ENCODE measurements at regions not wholly inside any gene's neighbourhood (a gene's known extent, or its start where the extent isn't known, plus 50 kb on each side); places are given as distances from the start of the nearest gene placed in this dataset.

GRCh38 chr14:45373877-45374276, 120.9 kb upstream of the MIS18BP1 start:
- no peak for TF ChIP-seq POLR2A (IDR thresholded peaks at IDR 0.05; ENCODE audit: low read depth, low read length)
- TF ChIP-seq, protein P1, sequence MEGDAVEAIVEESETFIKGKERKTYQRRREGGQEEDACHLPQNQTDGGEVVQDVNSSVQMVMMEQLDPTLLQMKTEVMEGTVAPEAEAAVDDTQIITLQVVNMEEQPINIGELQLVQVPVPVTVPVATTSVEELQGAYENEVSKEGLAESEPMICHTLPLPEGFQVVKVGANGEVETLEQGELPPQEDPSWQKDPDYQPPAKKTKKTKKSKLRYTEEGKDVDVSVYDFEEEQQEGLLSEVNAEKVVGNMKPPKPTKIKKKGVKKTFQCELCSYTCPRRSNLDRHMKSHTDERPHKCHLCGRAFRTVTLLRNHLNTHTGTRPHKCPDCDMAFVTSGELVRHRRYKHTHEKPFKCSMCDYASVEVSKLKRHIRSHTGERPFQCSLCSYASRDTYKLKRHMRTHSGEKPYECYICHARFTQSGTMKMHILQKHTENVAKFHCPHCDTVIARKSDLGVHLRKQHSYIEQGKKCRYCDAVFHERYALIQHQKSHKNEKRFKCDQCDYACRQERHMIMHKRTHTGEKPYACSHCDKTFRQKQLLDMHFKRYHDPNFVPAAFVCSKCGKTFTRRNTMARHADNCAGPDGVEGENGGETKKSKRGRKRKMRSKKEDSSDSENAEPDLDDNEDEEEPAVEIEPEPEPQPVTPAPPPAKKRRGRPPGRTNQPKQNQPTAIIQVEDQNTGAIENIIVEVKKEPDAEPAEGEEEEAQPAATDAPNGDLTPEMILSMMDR (conservative IDR thresholded peaks at IDR 0.05; ENCODE audit: low read depth, low read length): no peak
- no peak for TF ChIP-seq RCOR1 (IDR thresholded peaks at IDR 0.05; ENCODE audit: insufficient replicate concordance, low read length)
- no peak for TF ChIP-seq CEBPB (IDR thresholded peaks at IDR 0.05; ENCODE audit: low read depth, low read length)
- TF ChIP-seq MXI1 (IDR thresholded peaks at IDR 0.05; ENCODE audit: borderline replicate concordance, low read depth, low read length): no peak
- TF ChIP-seq RFX5 (IDR thresholded peaks at IDR 0.05; ENCODE audit: low read depth, low read length): no peak
- TF ChIP-seq USF2 (IDR thresholded peaks at IDR 0.05; ENCODE audit: low read depth, low read length): no peak
- no peak for TF ChIP-seq MAFK (IDR thresholded peaks at IDR 0.05; ENCODE audit: low read depth, low read length)
- no peak for TF ChIP-seq RAD21 (IDR thresholded peaks at IDR 0.05; ENCODE audit: low read length)
- no peak for TF ChIP-seq CHD1 (IDR thresholded peaks at IDR 0.05; ENCODE audit: low read depth, low read length)
- no peak for TF ChIP-seq ELK1 (IDR thresholded peaks at IDR 0.05; ENCODE audit: borderline replicate concordance, low read depth, low read length)
